Left lung (tissue), 4 donors: ENCODE measurements at regions not wholly inside any gene's neighbourhood (a gene's known extent, or its start where the extent isn't known, plus 50 kb on each side); places are given as distances from the start of the nearest gene placed in this dataset.

ENCODE experiments used
- ATAC-seq: fragments of 200-7000 bp; cut with Tn5 transposase; one replicate; pipeline ENCODE4 v1.9.1; 2020; ENCODE audit warnings: moderate library complexity
- DNase-seq, 4 donors: peaks; one replicate each; pipeline ENCODE4 v3.0.0-alpha.2; 2013 to 2020
- H3K27ac ChIP-seq, 2 donors: fragments of 200-600 bp; sonication (generic) in 1 of 2; one replicate each; pipeline versions ENCODE4 v1.5.0 to v1.8.0; 2020 to 2021
- H3K27me3 ChIP-seq, 2 donors: fragments of 200-600 bp; sonication (generic) in 1 of 2; one replicate each; pipeline versions ENCODE4 v1.5.0 to v1.8.0; 2020 to 2021
- H3K36me3 ChIP-seq, 2 donors: fragments of 200-600 bp; sonication (generic) in 1 of 2; one replicate each; pipeline versions ENCODE4 v1.5.0 to v1.8.0; 2020 to 2021
- H3K4me1 ChIP-seq, 2 donors: fragments of 200-600 bp; one replicate each; pipeline ENCODE4 v1.8.0; 2021
- H3K4me3 ChIP-seq, 2 donors: fragments of 200-600 bp; sonication (generic) in 1 of 2; one replicate each; pipeline versions ENCODE4 v1.5.0 to v1.8.0; 2020 to 2021; ENCODE audit warnings: mild to moderate bottlenecking in 1 of 2
- H3K9me3 ChIP-seq, 2 donors: fragments of 200-600 bp; sonication (generic) in 1 of 2; one replicate each; pipeline versions ENCODE4 v1.5.0 to v1.8.0; 2020 to 2021
- CTCF ChIP-seq, 2 donors: fragments of 200-600 bp; sonication (generic) in 1 of 2; IDR thresholded peaks; one replicate each; pipeline versions ENCODE4 v1.5.0 to v1.8.0; 2021; ENCODE audit warnings: antibody characterized with exemption in 2 of 2
- intact Hi-C, 2 donors: fragments of 100-400 bp; cut with DNase I; formaldehyde crosslinking; loops; one replicate each; pipeline versions ENCODE4 v1.11.2 to v1.14.2; 2022
- donor health status: DM: no; HTN: yes; CAD: no.
- donor health status: DM: no; HTN: no; CAD: no.

- Histone ChIP-seq H3K4me3 (no peak overlapping the region), H3K4me1 (peaks cover 0 to 16% of the 10 kb centered on the region in 2 donors), H3K9me3 (no peaks in the 10 kb centered on the region), H3K27me3 (no peaks in the 10 kb centered on the region), H3K27ac (no peak overlapping the region), H3K36me3 (no peaks in the 10 kb centered on the region)
- intact Hi-C loops = loop anchor here in 1 of 2 donors (5.0 kb wide), 1 partner anchor 411 kb away; no protein-coding TSS in a partner anchor
- ATAC-seq (peak; percentile 89), DNase-seq (peak in 2 of 4 donors; percentile 63 to 71)
- TF ChIP-seq CTCF (IDR thresholded peaks at IDR 0.05) = peak; percentile 86 to 90
Observed at GRCh38 chr12:89051065-89051677, 301.1 kb downstream of the DUSP6 start.

GRCh38 chr12:89047856-89048418, 304.4 kb downstream of the DUSP6 start:
- Histone ChIP-seq H3K27me3 (no peaks in the 10 kb centered on the region), H3K36me3 (no peaks in the 10 kb centered on the region), H3K4me1 (peaks cover 0 to 16% of the 10 kb centered on the region in 2 donors), H3K4me3 (no peak overlapping the region), H3K9me3 (no peaks in the 10 kb centered on the region), H3K27ac (no peak overlapping the region)
- DNase-seq (no peak), ATAC-seq (no peak)
- intact Hi-C loops = loop anchor here in 1 of 2 donors (10.0 kb wide), 1 partner anchor 477 kb away; the partner anchor contains the start of genes GALNT4 and POC1B
- no peak for TF ChIP-seq CTCF (IDR thresholded peaks at IDR 0.05)

- TF ChIP-seq CTCF (IDR thresholded peaks at IDR 0.05) = no peak
- intact Hi-C loops = loop anchor here in 1 of 2 donors (10.0 kb wide), 1 partner anchor 484 kb away; the partner anchor contains the start of genes GALNT4 and POC1B
Observed at GRCh38 chr12:89041078-89041477, 311.2 kb downstream of the DUSP6 start.

GRCh38 chr12:89040146-89040964, 311.9 kb downstream of the DUSP6 start:
- intact Hi-C loops = loop anchor here in 1 of 2 donors (10.0 kb wide), 1 partner anchor 484 kb away; the partner anchor contains the start of genes GALNT4 and POC1B
- peak in 2 of 4 donors; percentile 32 to 76 for DNase-seq

More at GRCh38 chr12:89041078-89041477, 311.2 kb downstream of the DUSP6 start:
- Histone ChIP-seq H3K27ac (no peak overlapping the region), H3K36me3 (no peaks in the 10 kb centered on the region), H3K4me3 (no peak overlapping the region), H3K27me3 (no peaks in the 10 kb centered on the region), H3K4me1 (peaks cover 0 to 4% of the 10 kb centered on the region in 2 donors), H3K9me3 (no peaks in the 10 kb centered on the region)
- no peak for DNase-seq
- ATAC-seq = no peak

More at GRCh38 chr12:89040146-89040964, 311.9 kb downstream of the DUSP6 start:
- Histone ChIP-seq H3K4me3 (no peak overlapping the region), H3K4me1 (peaks cover 0 to 4% of the 10 kb centered on the region in 2 donors), H3K27ac (no peak overlapping the region), H3K27me3 (no peaks in the 10 kb centered on the region), H3K9me3 (no peaks in the 10 kb centered on the region), H3K36me3 (no peaks in the 10 kb centered on the region)
- ATAC-seq = no peak
- no peak for TF ChIP-seq CTCF (IDR thresholded peaks at IDR 0.05)
